Progenitor cell of endocrine pancreas (in vitro differentiated cells): ENCODE measurements at regions not wholly inside any gene's neighbourhood (a gene's known extent, or its start where the extent isn't known, plus 50 kb on each side); places are given as distances from the start of the nearest gene placed in this dataset.
"Not testable (repeated sequence)": the region's sequence is repeated elsewhere in the genome, so short reads cannot be mapped to it uniquely, and the experiment has no call there.

ENCODE experiments used
- DNase-seq: peaks from one replicate; pipeline ENCODE4 v3.0.0; 2021; ENCODE audit warnings: low spot score; ENCODE audit not compliant: unreplicated experiment
- H3K27ac Mint-ChIP-seq: 2 replicates; pipeline ENCODE4 v1.8.0; 2021; ENCODE audit warnings: mild to moderate bottlenecking, moderate library complexity, mixed read lengths
- H3K27me3 Mint-ChIP-seq: 2 replicates; pipeline ENCODE4 v1.8.0; 2021; ENCODE audit warnings: mixed read lengths
- H3K36me3 Mint-ChIP-seq: 2 replicates; pipeline ENCODE4 v1.8.0; 2022; ENCODE audit warnings: mixed read lengths; ENCODE audit not compliant: insufficient read depth
- H3K4me1 Mint-ChIP-seq: 2 replicates; pipeline ENCODE4 v1.8.0; 2021; ENCODE audit warnings: low read depth, mixed read lengths
- H3K4me3 Mint-ChIP-seq: 2 replicates; pipeline ENCODE4 v1.8.0; 2021; ENCODE audit warnings: low read depth, mild to moderate bottlenecking, moderate library complexity, mixed read lengths
- H3K9me3 Mint-ChIP-seq: 2 replicates; pipeline ENCODE4 v1.8.0; 2021; ENCODE audit warnings: low read depth, mixed read lengths
- TF ChIP-seq, protein P1 (sequence below): fragments of 200-600 bp; sonication (generic); IDR thresholded peaks from one replicate; pipeline ENCODE4 v1.5.0; 2021; ENCODE audit warnings: antibody characterized with exemption, mild to moderate bottlenecking; ENCODE audit not compliant: unreplicated experiment

DNA sequence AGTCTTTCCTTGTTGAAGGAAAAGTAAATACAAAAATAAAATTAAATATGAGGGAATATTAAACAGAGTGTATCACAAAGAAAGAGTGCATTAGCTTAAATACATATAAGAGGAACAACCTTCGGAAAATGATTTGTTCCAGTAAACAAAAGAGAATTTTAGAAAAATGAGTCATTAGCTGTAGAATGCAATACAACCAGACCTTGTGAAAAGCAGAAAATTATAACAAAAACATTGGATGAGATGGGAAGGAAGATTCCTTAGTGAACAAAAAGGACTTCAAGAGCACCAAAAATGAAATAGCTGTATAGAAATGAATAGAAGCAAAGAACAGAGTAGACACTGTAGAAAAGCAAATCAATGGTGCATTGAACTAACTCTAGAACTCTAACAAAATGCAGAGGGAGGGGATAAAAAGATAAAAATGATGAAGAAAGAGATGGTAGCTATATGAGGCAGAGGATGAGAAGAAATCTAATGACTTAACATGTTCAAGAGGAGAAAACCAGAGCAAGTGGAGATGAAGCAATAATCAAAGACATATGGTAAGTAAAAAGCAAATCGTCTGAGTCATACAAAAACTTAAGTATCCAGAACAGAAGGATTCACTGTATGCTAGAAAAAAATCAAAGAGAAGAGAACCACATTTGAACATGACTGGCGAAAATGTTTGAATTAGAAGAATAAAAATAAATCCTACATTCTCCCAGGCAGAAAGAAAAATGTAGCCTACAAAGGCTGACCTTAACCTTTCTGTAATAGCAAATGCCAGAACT is 190.5 kb downstream of the TMEM26 start:
- Mint-ChIP-seq H3K9me3 (peaks cover 3% of the 10 kb centered on the region), H3K27ac (no peak overlapping the region)

GRCh38 chr10:61257956-61258496 is 195.2 kb downstream of the TMEM26 start:
- Mint-ChIP-seq H3K27me3 (no peaks in the 10 kb centered on the region), H3K4me3 (no peak overlapping the region), H3K27ac (no peak overlapping the region), H3K9me3 (peaks cover 22% of the 10 kb centered on the region), H3K4me1 (no peaks in the 10 kb centered on the region), H3K36me3 (no peaks in the 10 kb centered on the region)
- DNase-seq, result no peak
- TF ChIP-seq, protein P1, sequence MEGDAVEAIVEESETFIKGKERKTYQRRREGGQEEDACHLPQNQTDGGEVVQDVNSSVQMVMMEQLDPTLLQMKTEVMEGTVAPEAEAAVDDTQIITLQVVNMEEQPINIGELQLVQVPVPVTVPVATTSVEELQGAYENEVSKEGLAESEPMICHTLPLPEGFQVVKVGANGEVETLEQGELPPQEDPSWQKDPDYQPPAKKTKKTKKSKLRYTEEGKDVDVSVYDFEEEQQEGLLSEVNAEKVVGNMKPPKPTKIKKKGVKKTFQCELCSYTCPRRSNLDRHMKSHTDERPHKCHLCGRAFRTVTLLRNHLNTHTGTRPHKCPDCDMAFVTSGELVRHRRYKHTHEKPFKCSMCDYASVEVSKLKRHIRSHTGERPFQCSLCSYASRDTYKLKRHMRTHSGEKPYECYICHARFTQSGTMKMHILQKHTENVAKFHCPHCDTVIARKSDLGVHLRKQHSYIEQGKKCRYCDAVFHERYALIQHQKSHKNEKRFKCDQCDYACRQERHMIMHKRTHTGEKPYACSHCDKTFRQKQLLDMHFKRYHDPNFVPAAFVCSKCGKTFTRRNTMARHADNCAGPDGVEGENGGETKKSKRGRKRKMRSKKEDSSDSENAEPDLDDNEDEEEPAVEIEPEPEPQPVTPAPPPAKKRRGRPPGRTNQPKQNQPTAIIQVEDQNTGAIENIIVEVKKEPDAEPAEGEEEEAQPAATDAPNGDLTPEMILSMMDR, result no peak

More for the DNA sequence above, 190.5 kb downstream of the TMEM26 start:
- no peaks in the 10 kb centered on the region for H3K27me3 Mint-ChIP-seq
- no peak for DNase-seq
- no peaks in the 10 kb centered on the region for H3K36me3 Mint-ChIP-seq
- H3K4me1 Mint-ChIP-seq, result no peaks in the 10 kb centered on the region
- TF ChIP-seq, protein P1, result no peak
- no peak overlapping the region for H3K4me3 Mint-ChIP-seq

GRCh38 chr10:61257136-61257535 is 196.0 kb downstream of the TMEM26 start:
- no peak overlapping the region for H3K27ac Mint-ChIP-seq
- peaks cover 22% of the 10 kb centered on the region for H3K9me3 Mint-ChIP-seq
- DNase-seq, result no peak
- no peaks in the 10 kb centered on the region for H3K4me1 Mint-ChIP-seq
- TF ChIP-seq, protein P1, result no peak
- H3K27me3 Mint-ChIP-seq, result no peaks in the 10 kb centered on the region
- no peak overlapping the region for H3K4me3 Mint-ChIP-seq
- H3K36me3 Mint-ChIP-seq, result no peaks in the 10 kb centered on the region

GRCh38 chr10:61252326-61252725 is 200.9 kb downstream of the TMEM26 start:
- not testable (repeated sequence) for H3K27me3 Mint-ChIP-seq, H3K27ac Mint-ChIP-seq, H3K4me1 Mint-ChIP-seq, H3K36me3 Mint-ChIP-seq, H3K4me3 Mint-ChIP-seq, DNase-seq
- peaks cover 22% of the 10 kb centered on the region for H3K9me3 Mint-ChIP-seq

DNA sequence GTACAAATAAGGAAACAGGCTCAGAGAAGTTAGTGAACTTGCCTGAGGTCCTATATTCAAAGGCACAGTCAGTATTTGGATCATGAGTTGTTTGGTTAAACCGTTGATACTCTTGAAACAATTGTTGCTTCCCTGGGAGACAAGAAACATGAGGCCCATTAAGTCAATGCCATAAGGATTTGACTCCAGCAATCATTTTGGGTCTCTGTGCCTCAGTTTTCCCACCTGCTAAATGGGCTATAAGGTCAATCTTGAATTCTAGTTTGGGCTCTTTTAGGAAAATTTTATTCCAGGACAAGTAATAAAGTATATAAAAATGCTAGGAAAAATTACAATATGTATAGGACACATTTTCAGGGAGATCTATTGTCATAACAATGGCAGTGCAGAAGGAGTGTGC is 202.1 kb downstream of the TMEM26 start:
- H3K27ac Mint-ChIP-seq, result no peak overlapping the region
- peaks cover 22% of the 10 kb centered on the region for H3K9me3 Mint-ChIP-seq
- no peak for DNase-seq
- H3K27me3 Mint-ChIP-seq, result peaks cover 11% of the 10 kb centered on the region
- H3K36me3 Mint-ChIP-seq, result no peaks in the 10 kb centered on the region
- TF ChIP-seq, protein P1, result no peak
- peaks cover 9% of the 10 kb centered on the region for H3K4me1 Mint-ChIP-seq
- no peak overlapping the region for H3K4me3 Mint-ChIP-seq

DNA sequence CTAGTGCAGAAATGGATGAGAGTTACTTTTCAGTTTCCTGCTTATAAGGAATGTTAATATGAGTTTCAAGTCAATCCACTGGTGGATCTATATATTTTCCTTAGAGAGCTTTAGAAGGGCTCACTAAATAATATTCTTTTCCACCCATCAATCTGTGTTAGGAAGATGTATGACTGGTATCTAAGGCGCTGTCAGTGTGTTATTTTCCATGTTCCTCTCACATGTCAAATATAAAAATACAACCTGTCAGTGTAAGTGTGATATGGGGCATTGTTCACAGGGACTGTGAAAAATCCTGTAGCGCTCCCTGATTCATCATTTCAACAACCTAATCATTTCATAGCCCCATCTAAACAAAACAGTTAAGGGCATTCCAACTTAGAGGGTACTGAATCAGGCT is 203.1 kb downstream of the TMEM26 start:
- peaks cover 14% of the 10 kb centered on the region for H3K27me3 Mint-ChIP-seq
- TF ChIP-seq, protein P1, result no peak
- no peaks in the 10 kb centered on the region for H3K36me3 Mint-ChIP-seq
- no peak overlapping the region for H3K4me3 Mint-ChIP-seq
- H3K4me1 Mint-ChIP-seq, result peaks cover 9% of the 10 kb centered on the region
- DNase-seq, result no peak
- H3K27ac Mint-ChIP-seq, result no peak overlapping the region
- H3K9me3 Mint-ChIP-seq, result peaks cover 18% of the 10 kb centered on the region
